B cell (primary cell): ENCODE measurements at regions not wholly inside any gene's neighbourhood (a gene's known extent, or its start where the extent isn't known, plus 50 kb on each side); places are given as distances from the start of the nearest gene placed in this dataset.

ENCODE experiments used
- ATAC-seq: fragments of 200-7000 bp; cut with Tn5 transposase; one replicate; pipeline ENCODE4 v1.10.0; 2021; ENCODE audit warnings: low read depth, mild to moderate bottlenecking, moderate number of reproducible peaks, moderate library complexity
- CTCF ChIA-PET: fragments of 350-600 bp; sonication (Branson Sonifier 250); formaldehyde crosslinking; loops from one replicate; lab custom pipeline; 2021; ENCODE audit warnings: antibody characterized with exemption, inconsistent platforms; lab: Charles Lee
- POLR2A ChIA-PET: fragments of 350-600 bp; sonication (Branson Sonifier 250); formaldehyde crosslinking; loops from one replicate; lab custom pipeline; 2021; ENCODE audit warnings: antibody characterized with exemption; lab: Charles Lee
- DNase-seq: peaks from one replicate; pipeline ENCODE4 v3.0.0; 2013
- H2AFZ ChIP-seq: 2 replicates; pipeline ENCODE4 v1.6.1; 2012; ENCODE audit warnings: mild to moderate bottlenecking, low read depth, low read length; ENCODE audit not compliant: insufficient read depth, poor library complexity, severe bottlenecking
- H3K27ac ChIP-seq, 2 donors: 1 replicate in 1 of 2; 2 replicates in 1 of 2; pipeline ENCODE4 v1.5.1; 2012 to 2013; ENCODE audit warnings: low read length in 2 of 2, mild to moderate bottlenecking in 2 of 2, moderate library complexity in 1 of 2
- H3K27me3 ChIP-seq, 4 experiments: fragments of 200-600 bp in 1 of 4; sonication (generic) in 1 of 4; replicated peaks in 1 of 4; 1 replicate in 2 of 4; 2 replicates in 2 of 4; pipeline versions ENCODE4 v1.6.1 to v1.7.0; 2013 to 2016; ENCODE audit warnings: low read length in 3 of 4, mild to moderate bottlenecking in 2 of 4, mixed read lengths in 1 of 4, moderate library complexity in 1 of 4; ENCODE audit not compliant: insufficient read depth in 4 of 4, control insufficient read depth in 3 of 4; ENCODE audit errors: control extremely low read depth in 1 of 4
- H3K36me3 ChIP-seq, 2 experiments: replicated peaks in 1 of 2; 1 replicate in 1 of 2; 2 replicates in 1 of 2; pipeline versions ENCODE4 v1.6.1 to v1.7.1; 2013; ENCODE audit warnings: low read length in 1 of 2; ENCODE audit not compliant: insufficient read depth in 2 of 2, control insufficient read depth in 1 of 2; ENCODE audit errors: control extremely low read depth in 1 of 2, extremely low read depth in 1 of 2
- H3K4me1 ChIP-seq, 2 donors: fragments of 200-600 bp in 1 of 2; sonication (generic) in 1 of 2; 1 replicate in 1 of 2; 2 replicates in 1 of 2; pipeline versions ENCODE4 v1.5.1 to v1.6.1; 2013 to 2017; ENCODE audit warnings: low read length in 2 of 2; ENCODE audit not compliant: control insufficient read depth in 2 of 2, insufficient read depth in 2 of 2
- H3K4me2 ChIP-seq: replicated peaks from 2 replicates; pipeline ENCODE3; 2012; ENCODE audit warnings: mild to moderate bottlenecking, low read depth, low read length; ENCODE audit not compliant: poor library complexity, severe bottlenecking
- H3K4me3 ChIP-seq, 5 experiments: fragments of 200-600 bp in 1 of 5; sonication (generic) in 1 of 5; 1 replicate in 3 of 5; 2 replicates in 2 of 5; pipeline versions ENCODE4 v1.5.1 to v1.7.0; 2011 to 2016; ENCODE audit warnings: low read length in 4 of 5, mild to moderate bottlenecking in 4 of 5, low read depth in 2 of 5, control low read depth in 1 of 5, moderate library complexity in 1 of 5; ENCODE audit not compliant: insufficient read depth in 1 of 5; ENCODE audit errors: control extremely low read depth in 1 of 5, extremely low read depth in 1 of 5
- H3K79me2 ChIP-seq: fragments of 200-600 bp; sonication (generic); one replicate; pipeline ENCODE4 v1.6.0; 2016; ENCODE audit warnings: low read length; ENCODE audit not compliant: control insufficient read depth, insufficient read depth
- H3K9ac ChIP-seq: fragments of 200-600 bp; sonication (generic); 2 replicates; pipeline ENCODE4 v1.6.1; 2017; ENCODE audit warnings: mild to moderate bottlenecking, low read length, moderate library complexity
- H3K9me3 ChIP-seq, 3 donors: one replicate each; pipeline versions ENCODE4 v1.6.1 to v1.7.1; 2013; ENCODE audit warnings: low read length in 2 of 3; ENCODE audit not compliant: control insufficient read depth in 2 of 3, insufficient read depth in 1 of 3; ENCODE audit errors: control extremely low read depth in 1 of 3
- H4K20me1 ChIP-seq: 2 replicates; pipeline ENCODE4 v1.6.0; 2012; ENCODE audit warnings: mild to moderate bottlenecking, low read length; ENCODE audit not compliant: insufficient read depth, control insufficient read depth, poor library complexity, severe bottlenecking
- H3K27ac Mint-ChIP-seq: one replicate; pipeline ENCODE4 v1.8.0; 2021; ENCODE audit warnings: mixed read lengths
- H3K27me3 Mint-ChIP-seq: one replicate; pipeline ENCODE4 v1.8.0; 2021; ENCODE audit warnings: mixed read lengths
- H3K4me1 Mint-ChIP-seq: one replicate; pipeline ENCODE4 v1.8.0; 2021; ENCODE audit warnings: mixed read lengths
- H3K4me3 Mint-ChIP-seq: one replicate; pipeline ENCODE4 v1.8.0; 2021; ENCODE audit warnings: mixed read lengths
- H3K9me3 Mint-ChIP-seq: one replicate; pipeline ENCODE4 v1.8.0; 2022; ENCODE audit warnings: mixed read lengths; ENCODE audit not compliant: insufficient read depth
- EZH2 ChIP-seq: IDR thresholded peaks from 2 replicates; pipeline ENCODE4 v1.6.1; 2012; ENCODE audit warnings: borderline replicate concordance, low read depth, mild to moderate bottlenecking, moderate library complexity, low read length; ENCODE audit not compliant: insufficient read depth, poor library complexity, severe bottlenecking
- WGBS: methylation state at CpG from one replicate; pipeline ENCODE4 v1.1.5; 2013; ENCODE audit warnings: missing lambda C conversion rate; ENCODE audit not compliant: insufficient coverage; 5-methylcytosine and 5-hydroxymethylcytosine counted together
- intact Hi-C: fragments of 100-400 bp; cut with micrococcal nuclease; formaldehyde crosslinking; loops from one replicate; pipeline ENCODE4 v1.10.0; 2022
- TF ChIP-seq, protein P1 (sequence below): fragments of 200-600 bp; IDR thresholded peaks from one replicate; pipeline ENCODE4 v1.8.0; 2022; ENCODE audit warnings: antibody characterized with exemption, mild to moderate bottlenecking

DNA sequence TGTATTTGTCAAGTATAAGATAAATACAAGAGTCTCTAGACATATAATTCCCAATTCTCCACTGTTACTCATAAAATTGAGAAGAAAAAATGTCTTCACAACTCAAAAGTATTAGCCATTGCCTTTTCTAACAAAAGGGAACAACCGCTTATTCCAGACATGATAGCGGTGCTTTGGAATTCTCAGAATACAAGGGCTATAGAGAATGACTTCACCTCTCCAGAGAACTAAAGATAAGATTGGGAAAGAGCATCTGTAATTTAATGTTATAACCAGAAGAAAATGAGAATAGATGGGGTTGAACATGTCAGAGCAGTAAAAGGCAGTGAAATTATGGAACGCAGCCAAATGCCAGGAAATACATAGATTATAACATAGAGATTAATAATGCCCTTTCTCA lies 730.8 kb downstream of the C6orf118 start:
- Histone ChIP-seq H3K36me3 (no peaks in the 10 kb centered on the region), H3K4me1 (no peaks in the 10 kb centered on the region), H3K4me2 (no peak overlapping the region), H3K9me3 (peaks cover 2 to 13% (median 3%) of the 10 kb centered on the region in 3 donors), H3K9ac (no peak overlapping the region), H3K79me2 (no peaks in the 10 kb centered on the region), H4K20me1 (no peaks in the 10 kb centered on the region), H2AFZ (no peak overlapping the region), H3K27me3 (no peaks in the 10 kb centered on the region), H3K4me3 (no peak overlapping the region), H3K27ac (no peak overlapping the region)
- peaks cover 14% of the 10 kb centered on the region for H3K9me3 Mint-ChIP-seq
- H3K4me3 Mint-ChIP-seq = no peak overlapping the region
- no peak for ATAC-seq
- ChIA-PET CTCF (no interaction called here), POLR2A (no interaction called here)
- no peak for TF ChIP-seq EZH2
- TF ChIP-seq, protein P1, sequence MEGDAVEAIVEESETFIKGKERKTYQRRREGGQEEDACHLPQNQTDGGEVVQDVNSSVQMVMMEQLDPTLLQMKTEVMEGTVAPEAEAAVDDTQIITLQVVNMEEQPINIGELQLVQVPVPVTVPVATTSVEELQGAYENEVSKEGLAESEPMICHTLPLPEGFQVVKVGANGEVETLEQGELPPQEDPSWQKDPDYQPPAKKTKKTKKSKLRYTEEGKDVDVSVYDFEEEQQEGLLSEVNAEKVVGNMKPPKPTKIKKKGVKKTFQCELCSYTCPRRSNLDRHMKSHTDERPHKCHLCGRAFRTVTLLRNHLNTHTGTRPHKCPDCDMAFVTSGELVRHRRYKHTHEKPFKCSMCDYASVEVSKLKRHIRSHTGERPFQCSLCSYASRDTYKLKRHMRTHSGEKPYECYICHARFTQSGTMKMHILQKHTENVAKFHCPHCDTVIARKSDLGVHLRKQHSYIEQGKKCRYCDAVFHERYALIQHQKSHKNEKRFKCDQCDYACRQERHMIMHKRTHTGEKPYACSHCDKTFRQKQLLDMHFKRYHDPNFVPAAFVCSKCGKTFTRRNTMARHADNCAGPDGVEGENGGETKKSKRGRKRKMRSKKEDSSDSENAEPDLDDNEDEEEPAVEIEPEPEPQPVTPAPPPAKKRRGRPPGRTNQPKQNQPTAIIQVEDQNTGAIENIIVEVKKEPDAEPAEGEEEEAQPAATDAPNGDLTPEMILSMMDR = no peak
- no peaks in the 10 kb centered on the region for H3K27me3 Mint-ChIP-seq
- DNase-seq = no peak
- WGBS = no CpG with 5 or more reads among the region's 3 CpGs
- intact Hi-C loops = no loop called here
- no peaks in the 10 kb centered on the region for H3K4me1 Mint-ChIP-seq
- no peak overlapping the region for H3K27ac Mint-ChIP-seq

DNA sequence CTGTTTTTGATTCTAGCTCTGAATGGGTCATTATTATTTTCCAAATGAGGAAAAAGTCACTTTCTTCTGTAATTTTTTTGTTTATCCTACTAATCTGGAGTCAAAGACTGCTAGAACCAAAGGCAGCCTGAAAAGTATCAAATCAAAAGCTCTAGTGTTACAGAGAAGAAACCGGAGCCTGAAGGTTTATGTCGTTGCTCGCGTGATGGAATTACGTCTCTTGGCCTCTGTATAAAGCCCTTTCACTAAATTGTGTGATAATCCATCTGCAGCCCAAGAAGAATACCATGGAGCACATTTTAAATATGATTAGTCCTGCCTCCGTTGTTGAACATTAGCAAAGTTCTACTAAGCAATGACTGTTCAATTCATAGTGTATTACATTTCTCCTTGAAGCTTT lies 738.6 kb downstream of the C6orf118 start:
- H3K36me3 ChIP-seq = no peaks in the 10 kb centered on the region
- H3K4me2 ChIP-seq = no peak overlapping the region
- no peak overlapping the region for H3K4me3 ChIP-seq
- no peaks in the 10 kb centered on the region for H3K79me2 ChIP-seq
- Mint-ChIP-seq H3K27me3 (no peaks in the 10 kb centered on the region), H3K27ac (no peak overlapping the region), H3K4me1 (no peaks in the 10 kb centered on the region), H3K9me3 (peaks cover 9% of the 10 kb centered on the region), H3K4me3 (no peak overlapping the region)
- ChIA-PET CTCF (no interaction called here), POLR2A (no interaction called here)
- WGBS = 100% methylated on average over 2 of the region's 6 CpGs
- no peak overlapping the region for H3K9ac ChIP-seq
- H3K9me3 ChIP-seq = peaks cover 0 to 4% (median 0%) of the 10 kb centered on the region in 3 donors
- no peak for TF ChIP-seq EZH2
- TF ChIP-seq, protein P1 = no peak
- H3K27me3 ChIP-seq = no peaks in the 10 kb centered on the region
- intact Hi-C loops = no loop called here
- no peaks in the 10 kb centered on the region for H3K4me1 ChIP-seq
- DNase-seq (no peak), ATAC-seq (no peak)
- no peak overlapping the region for H2AFZ ChIP-seq
- H4K20me1 ChIP-seq = no peaks in the 10 kb centered on the region
- H3K27ac ChIP-seq = no peak overlapping the region
